H9 (cell line): ENCODE measurements at regions not wholly inside any gene's neighbourhood (a gene's known extent, or its start where the extent isn't known, plus 50 kb on each side); places are given as distances from the start of the nearest gene placed in this dataset.
A peak's percentile ranks its signal among the peaks of the same experiment; 100 is the strongest.

Source experiments
- DNase-seq: peaks from one replicate; pipeline ENCODE4 v3.0.0-alpha.2; 2017
- H2AFZ ChIP-seq: one replicate; pipeline ENCODE4 v1.6.1; 2013; ENCODE audit warnings: mild to moderate bottlenecking, low read length, control low read depth, moderate library complexity
- H2AK5ac ChIP-seq: 2 replicates; pipeline ENCODE4 v1.6.1; 2013; ENCODE audit warnings: low read length, control low read depth, mixed read lengths; ENCODE audit not compliant: insufficient read length
- H2BK120ac ChIP-seq: one replicate; pipeline ENCODE4 v1.6.1; 2013; ENCODE audit warnings: low read depth, mild to moderate bottlenecking, low read length, control low read depth, inconsistent platforms; ENCODE audit not compliant: poor library complexity, severe bottlenecking
- H2BK12ac ChIP-seq: 2 replicates; pipeline ENCODE4 v1.6.1; 2013; ENCODE audit warnings: low read length, control low read depth, mixed read lengths, low read depth; ENCODE audit not compliant: insufficient read length
- H2BK15ac ChIP-seq: 2 replicates; pipeline ENCODE4 v1.6.1; 2013; ENCODE audit warnings: low read depth, low read length, control low read depth
- H2BK20ac ChIP-seq: one replicate; pipeline ENCODE4 v1.6.1; 2013; ENCODE audit warnings: low read depth, mild to moderate bottlenecking, low read length, control low read depth, inconsistent platforms; ENCODE audit not compliant: poor library complexity, severe bottlenecking
- H2BK5ac ChIP-seq: 2 replicates; pipeline ENCODE4 v1.6.1; 2013; ENCODE audit warnings: low read length, control low read depth, mixed read lengths; ENCODE audit not compliant: insufficient read length
- H3K14ac ChIP-seq: 2 replicates; pipeline ENCODE4 v1.6.1; 2013; ENCODE audit warnings: low read length, control low read depth; ENCODE audit not compliant: insufficient read depth
- H3K18ac ChIP-seq: 2 replicates; pipeline ENCODE4 v1.6.1; 2013; ENCODE audit warnings: low read depth, mild to moderate bottlenecking, mixed read lengths, low read length, control low read depth; ENCODE audit not compliant: insufficient read length
- H3K23ac ChIP-seq: 2 replicates; pipeline ENCODE4 v1.6.1; 2013; ENCODE audit warnings: low read length, control low read depth, mixed read lengths, low read depth; ENCODE audit not compliant: insufficient read length
- H3K23me2 ChIP-seq: 2 replicates; pipeline ENCODE4 v1.6.1; 2013; ENCODE audit warnings: low read depth, mild to moderate bottlenecking, mixed read lengths, low read length, control low read depth; ENCODE audit not compliant: insufficient read length, poor library complexity, severe bottlenecking
- H3K27ac ChIP-seq: 2 replicates; pipeline ENCODE4 v1.5.1; 2013; ENCODE audit warnings: low read length, control low read depth, mixed read lengths, low read depth; ENCODE audit not compliant: insufficient read length
- H3K27me3 ChIP-seq: 2 replicates; pipeline ENCODE4 v1.6.1; 2013; ENCODE audit warnings: low read length, control low read depth, inconsistent platforms; ENCODE audit not compliant: insufficient read depth
- H3K4ac ChIP-seq: 2 replicates; pipeline ENCODE4 v1.6.1; 2013; ENCODE audit warnings: low read depth, mild to moderate bottlenecking, control low read depth, inconsistent platforms, low read length, moderate library complexity
- H3K4me1 ChIP-seq: 2 replicates; pipeline ENCODE4 v1.6.1; 2013; ENCODE audit warnings: low read length, control low read depth, inconsistent platforms; ENCODE audit not compliant: insufficient read depth
- H3K4me2 ChIP-seq: 2 replicates; pipeline ENCODE4 v1.6.1; 2013; ENCODE audit warnings: low read length, control low read depth, mixed read lengths; ENCODE audit not compliant: insufficient read length, insufficient read depth
- H3K56ac ChIP-seq: 2 replicates; pipeline ENCODE4 v1.6.1; 2013; ENCODE audit warnings: low read depth, mild to moderate bottlenecking, mixed read lengths, low read length, control low read depth; ENCODE audit not compliant: insufficient read length
- H3K79me1 ChIP-seq: 2 replicates; pipeline ENCODE4 v1.6.1; 2013; ENCODE audit warnings: low read depth, mild to moderate bottlenecking, moderate library complexity, low read length, control low read depth, inconsistent platforms; ENCODE audit not compliant: insufficient read depth, poor library complexity, severe bottlenecking
- H3K79me2 ChIP-seq: 2 replicates; pipeline ENCODE4 v1.6.1; 2013; ENCODE audit warnings: low read length, control low read depth, inconsistent platforms; ENCODE audit not compliant: insufficient read depth
- H3K9ac ChIP-seq: 2 replicates; pipeline ENCODE4 v1.6.1; 2013; ENCODE audit warnings: low read length, control low read depth, mixed read lengths; ENCODE audit not compliant: insufficient read length; ENCODE audit errors: extremely low read depth
- H3K9me3 ChIP-seq: one replicate; pipeline ENCODE4 v1.6.1; 2013; ENCODE audit warnings: low read depth, low read length, inconsistent platforms; ENCODE audit not compliant: control insufficient read depth
- H3T11ph ChIP-seq: one replicate; pipeline ENCODE4 v1.6.1; 2013; ENCODE audit warnings: mild to moderate bottlenecking, low read length, control low read depth, inconsistent platforms
- H4K20me1 ChIP-seq: one replicate; pipeline ENCODE4 v1.6.1; 2013; ENCODE audit not compliant: control insufficient read depth, insufficient read length, insufficient read depth
- H4K5ac ChIP-seq: 2 replicates; pipeline ENCODE4 v1.6.1; 2013; ENCODE audit warnings: low read depth, mild to moderate bottlenecking, mixed read lengths, low read length, control low read depth; ENCODE audit not compliant: insufficient read length
- H4K8ac ChIP-seq: replicated peaks from 2 replicates; pipeline ENCODE4 v1.6.1; 2013; ENCODE audit warnings: low read length, control low read depth, mixed read lengths, low read depth; ENCODE audit not compliant: insufficient read length
- H4K91ac ChIP-seq: 2 replicates; pipeline ENCODE4 v1.6.1; 2013; ENCODE audit warnings: low read depth, mild to moderate bottlenecking, moderate library complexity, mixed read lengths, low read length, control low read depth; ENCODE audit not compliant: insufficient read length
- H3K27ac Mint-ChIP-seq, 3 experiments: 2 replicates in 2 of 3; 3 replicates in 1 of 3; pipeline ENCODE4 v1.8.0; 2020 to 2021; ENCODE audit warnings: mixed read lengths in 3 of 3, mild to moderate bottlenecking in 1 of 3, moderate library complexity in 1 of 3
- H3K27me3 Mint-ChIP-seq: 2 replicates; pipeline ENCODE4 v1.8.0; 2021; ENCODE audit warnings: low read depth, mild to moderate bottlenecking, moderate library complexity, mixed read lengths
- H3K36me3 Mint-ChIP-seq, 3 experiments: 2 replicates in 2 of 3; 3 replicates in 1 of 3; pipeline ENCODE4 v1.8.0; 2020 to 2021; ENCODE audit warnings: low read depth in 3 of 3, mixed read lengths in 3 of 3; ENCODE audit not compliant: insufficient read depth in 1 of 3
- H3K4me1 Mint-ChIP-seq, 2 experiments: 2 replicates each; pipeline ENCODE4 v1.8.0; 2020; ENCODE audit warnings: mixed read lengths in 2 of 2
- H3K4me3 Mint-ChIP-seq, 2 experiments: 2 replicates in 1 of 2; 3 replicates in 1 of 2; pipeline ENCODE4 v1.8.0; 2020 to 2021; ENCODE audit warnings: mild to moderate bottlenecking in 2 of 2, mixed read lengths in 2 of 2, moderate library complexity in 1 of 2
- H3K9me3 Mint-ChIP-seq, 2 experiments: 2 replicates in 1 of 2; 3 replicates in 1 of 2; pipeline ENCODE4 v1.8.0; 2020; ENCODE audit warnings: mild to moderate bottlenecking in 2 of 2, mixed read lengths in 2 of 2, moderate library complexity in 1 of 2
- CTCF ChIP-seq: fragments of 200-600 bp; sonication (generic); conservative IDR thresholded peaks from 3 replicates; pipeline ENCODE4 v1.8.0; 2021; ENCODE audit warnings: antibody characterized with exemption, mild to moderate bottlenecking
- WGBS: extraction: QIAGEN DNeasy Blood & Tissue Kit; methylation state at CpG from one replicate; pipeline ENCODE4 v1.1.7; 2013; ENCODE audit warnings: missing lambda C conversion rate, low lambda C conversion rate, mixed read lengths; ENCODE audit not compliant: insufficient read length; ENCODE audit errors: extremely low coverage; 5-methylcytosine and 5-hydroxymethylcytosine counted together

GRCh38 chr1:13935336-13935735, 235.3 kb downstream of the PRDM2 start:
- Histone ChIP-seq H2BK15ac (no peak overlapping the region), H3K9ac (no peak overlapping the region), H3K79me1 (no peaks in the 10 kb centered on the region), H2BK20ac (peak overlapping the region; percentile 26), H3K18ac (no peak overlapping the region), H2AK5ac (no peak overlapping the region), H2BK120ac (no peak overlapping the region), H4K5ac (no peak overlapping the region), H3K23me2 (no peaks in the 10 kb centered on the region), H3K9me3 (no peaks in the 10 kb centered on the region), H3K4me1 (no peaks in the 10 kb centered on the region; the same call in 1 of the 2 replicates), H3K56ac (no peak overlapping the region), H2BK12ac (no peak overlapping the region), H4K20me1 (no peaks in the 10 kb centered on the region), H3K23ac (no peak overlapping the region), H3K4me2 (no peak overlapping the region), H2BK5ac (no peak overlapping the region), H3K27ac (no peak overlapping the region), H3K79me2 (no peaks in the 10 kb centered on the region), H3K4ac (no peak overlapping the region), H4K91ac (no peak overlapping the region), H2AFZ (no peak overlapping the region), H3T11ph (no peak overlapping the region), H4K8ac (no peak overlapping the region), H3K27me3 (no peaks in the 10 kb centered on the region), H3K14ac (no peak overlapping the region)
- Mint-ChIP-seq H3K36me3 (peaks cover 0 to 2% (median 0%) of the 10 kb centered on the region in 3 experiments; a peak in 2 of 7 replicates), H3K4me3 (no peak overlapping the region), H3K4me1 (peaks cover 0 to 4% of the 10 kb centered on the region in 2 experiments; a peak in 2 of 4 replicates), H3K9me3 (peaks cover 5 to 6% of the 10 kb centered on the region in 2 experiments; a peak in 3 of 5 replicates), H3K27me3 (0 out of 2 replicates have a peak, but pooled peaks cover 5% of the 10 kb centered on the region), H3K27ac (no peak overlapping the region)
- DNase-seq: no peak
- no CpG with 5 or more reads among the region's 5 CpGs for WGBS
- TF ChIP-seq CTCF: no peak
